HG03442 (cell line): ENCODE measurements at regions not wholly inside any gene's neighbourhood (a gene's known extent, or its start where the extent isn't known, plus 50 kb on each side); places are given as distances from the start of the nearest gene placed in this dataset.

Experiments
- ATAC-seq: cut with Tn5 transposase; IDR thresholded peaks from one replicate; pipeline ENCODE4 v1.9.1; 2021; ENCODE audit warnings: mild to moderate bottlenecking, moderate library complexity; ENCODE audit not compliant: unreplicated experiment

- ATAC-seq = no peak
Observed at GRCh38 chr1:59078070-59078800, 218.7 kb upstream of the FGGY start.

- no peak for ATAC-seq
Observed at GRCh38 chr1:59078866-59079265, 218.0 kb upstream of the FGGY start.

GRCh38 chr1:59079434-59080140, 217.3 kb upstream of the FGGY start:
- ATAC-seq = no peak

GRCh38 chr1:59081181-59081580, 215.7 kb upstream of the FGGY start:
- ATAC-seq = no peak

- no peak for ATAC-seq
Observed at GRCh38 chr1:59081795-59082194, 215.1 kb upstream of the FGGY start.

GRCh38 chr1:59083946-59084865, 212.7 kb upstream of the FGGY start:
- no peak for ATAC-seq

- ATAC-seq = no peak
Observed at GRCh38 chr1:59085101-59085500, 211.8 kb upstream of the FGGY start.

- ATAC-seq = no peak
Observed at GRCh38 chr1:59089036-59089798, 207.7 kb upstream of the FGGY start.

GRCh38 chr1:59089922-59090457, 206.9 kb upstream of the FGGY start:
- ATAC-seq = no peak

- no peak for ATAC-seq
Observed at GRCh38 chr1:59092126-59092525, 204.8 kb upstream of the FGGY start.

- no peak for ATAC-seq
Observed at GRCh38 chr1:59094001-59094400, 202.9 kb upstream of the FGGY start.

GRCh38 chr1:59096501-59096900, 200.4 kb upstream of the FGGY start:
- no peak for ATAC-seq

GRCh38 chr1:59098655-59099054, 198.2 kb upstream of the FGGY start:
- ATAC-seq = no peak

GRCh38 chr1:59100708-59101374, 196.1 kb upstream of the FGGY start:
- no peak for ATAC-seq

GRCh38 chr1:59101518-59101917, 195.4 kb upstream of the FGGY start:
- ATAC-seq = no peak

- ATAC-seq = no peak
Observed at GRCh38 chr1:59103457-59103856, 193.4 kb upstream of the FGGY start.

- no peak for ATAC-seq
Observed at GRCh38 chr1:59104191-59104760, 192.6 kb upstream of the FGGY start.

GRCh38 chr1:59105548-59106507, 191.1 kb upstream of the FGGY start:
- ATAC-seq = no peak
